Adrenal gland (tissue), 5 donors: ENCODE measurements at regions not wholly inside any gene's neighbourhood (a gene's known extent, or its start where the extent isn't known, plus 50 kb on each side); places are given as distances from the start of the nearest gene placed in this dataset.

ENCODE experiments used
- POLR2A ChIP-seq, 2 donors: fragments of 450-650 bp; IDR thresholded peaks; one replicate each; pipeline ENCODE4 v1.6.1; 2017; ENCODE audit warnings: antibody characterized with exemption in 2 of 2, mild to moderate bottlenecking in 2 of 2, moderate library complexity in 1 of 2
- TF ChIP-seq, protein P1 (sequence below), 6 experiments: fragments of 450-650 bp in 4 of 6; fragments of 200-600 bp in 2 of 6; sonication (generic) in 1 of 6; IDR thresholded peaks; 1 replicate in 5 of 6; 2 replicates in 1 of 6; pipeline versions ENCODE4 v1.5.1 to v1.8.0; 2016 to 2021; ENCODE audit warnings: antibody characterized with exemption in 6 of 6, mild to moderate bottlenecking in 2 of 6, moderate library complexity in 1 of 6
- donor health status: DM: no; HTN: no; CAD: no.

- TF ChIP-seq, protein P1, sequence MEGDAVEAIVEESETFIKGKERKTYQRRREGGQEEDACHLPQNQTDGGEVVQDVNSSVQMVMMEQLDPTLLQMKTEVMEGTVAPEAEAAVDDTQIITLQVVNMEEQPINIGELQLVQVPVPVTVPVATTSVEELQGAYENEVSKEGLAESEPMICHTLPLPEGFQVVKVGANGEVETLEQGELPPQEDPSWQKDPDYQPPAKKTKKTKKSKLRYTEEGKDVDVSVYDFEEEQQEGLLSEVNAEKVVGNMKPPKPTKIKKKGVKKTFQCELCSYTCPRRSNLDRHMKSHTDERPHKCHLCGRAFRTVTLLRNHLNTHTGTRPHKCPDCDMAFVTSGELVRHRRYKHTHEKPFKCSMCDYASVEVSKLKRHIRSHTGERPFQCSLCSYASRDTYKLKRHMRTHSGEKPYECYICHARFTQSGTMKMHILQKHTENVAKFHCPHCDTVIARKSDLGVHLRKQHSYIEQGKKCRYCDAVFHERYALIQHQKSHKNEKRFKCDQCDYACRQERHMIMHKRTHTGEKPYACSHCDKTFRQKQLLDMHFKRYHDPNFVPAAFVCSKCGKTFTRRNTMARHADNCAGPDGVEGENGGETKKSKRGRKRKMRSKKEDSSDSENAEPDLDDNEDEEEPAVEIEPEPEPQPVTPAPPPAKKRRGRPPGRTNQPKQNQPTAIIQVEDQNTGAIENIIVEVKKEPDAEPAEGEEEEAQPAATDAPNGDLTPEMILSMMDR (IDR thresholded peaks at IDR 0.05), result no peak
- TF ChIP-seq POLR2A (IDR thresholded peaks at IDR 0.05), result no peak
These were observed 742.8 kb downstream of the MAFB start for GRCh38 chr20:39946053-39946810.
